Neural cell (in vitro differentiated cells): ENCODE measurements at regions not wholly inside any gene's neighbourhood (a gene's known extent, or its start where the extent isn't known, plus 50 kb on each side); places are given as distances from the start of the nearest gene placed in this dataset.
"Not testable (repeated sequence)": the region's sequence is repeated elsewhere in the genome, so short reads cannot be mapped to it uniquely, and the experiment has no call there.

Experiments used
- CTCF ChIP-seq: fragments of 450-650 bp; IDR thresholded peaks from 2 replicates; pipeline ENCODE4 v1.5.1; 2014; ENCODE audit warnings: antibody characterized with exemption, mild to moderate bottlenecking, moderate library complexity; ENCODE audit not compliant: poor library complexity, severe bottlenecking
- EP300 ChIP-seq: fragments of 450-650 bp; conservative IDR thresholded peaks from 2 replicates; pipeline ENCODE4 v1.6.1; 2014; ENCODE audit warnings: antibody characterized with exemption, mild to moderate bottlenecking, moderate library complexity; ENCODE audit not compliant: poor library complexity, severe bottlenecking
- EZH2 ChIP-seq: fragments of 200-600, 300-800 bp; shearing (Covaris generic), sonication (generic); IDR thresholded peaks from 2 replicates; pipeline ENCODE4 v1.6.1; 2014; ENCODE audit warnings: antibody characterized with exemption, low read length, borderline replicate concordance, mild to moderate bottlenecking; ENCODE audit not compliant: insufficient read depth, poor library complexity, severe bottlenecking
- POLR2AphosphoS5 ChIP-seq: IDR thresholded peaks from 2 replicates; pipeline ENCODE4 v1.6.1; 2012
- RAD21 ChIP-seq: fragments of 450-650 bp; conservative IDR thresholded peaks from 2 replicates; pipeline ENCODE4 v1.6.1; 2014; ENCODE audit warnings: antibody characterized with exemption, mild to moderate bottlenecking, moderate library complexity
- REST ChIP-seq: IDR thresholded peaks from 2 replicates; pipeline ENCODE4 v1.6.1; 2012; ENCODE audit warnings: borderline replicate concordance
- TAF1 ChIP-seq: IDR thresholded peaks from 2 replicates; pipeline ENCODE4 v1.6.1; 2012; ENCODE audit warnings: low read depth

- not testable (repeated sequence) for TF ChIP-seq CTCF, EZH2, REST, POLR2AphosphoS5, TAF1, RAD21, EP300
Observed at GRCh38 chr2:176578292-176578691, 309.1 kb downstream of the MTX2 start.
